Trophoblast cell (in vitro differentiated cells and primary cell): ENCODE measurements at regions not wholly inside any gene's neighbourhood (a gene's known extent, or its start where the extent isn't known, plus 50 kb on each side); places are given as distances from the start of the nearest gene placed in this dataset.

Experiments used
- DNase-seq, 2 donors: peaks; one replicate each; pipeline ENCODE4 v3.0.0-alpha.2; 2016
- H2AFZ ChIP-seq: 2 replicates; pipeline ENCODE4 v1.6.1; 2013; ENCODE audit warnings: low read length, moderate library complexity, mild to moderate bottlenecking; ENCODE audit not compliant: insufficient read depth, poor library complexity
- H2AK5ac ChIP-seq: 2 replicates; pipeline ENCODE4 v1.6.1; 2013; ENCODE audit warnings: mild to moderate bottlenecking, low read length
- H2BK120ac ChIP-seq: 2 replicates; pipeline ENCODE4 v1.6.1; 2013; ENCODE audit warnings: low read length, mild to moderate bottlenecking, moderate library complexity; ENCODE audit not compliant: insufficient read depth, poor library complexity
- H2BK12ac ChIP-seq: 2 replicates; pipeline ENCODE4 v1.6.1; 2013; ENCODE audit warnings: mild to moderate bottlenecking, low read length, moderate library complexity
- H2BK5ac ChIP-seq: 2 replicates; pipeline ENCODE4 v1.6.1; 2013; ENCODE audit warnings: low read length, low read depth, moderate library complexity, mild to moderate bottlenecking; ENCODE audit not compliant: poor library complexity
- H3K14ac ChIP-seq: 2 replicates; pipeline ENCODE4 v1.6.1; 2013; ENCODE audit warnings: mild to moderate bottlenecking, low read length
- H3K18ac ChIP-seq: 2 replicates; pipeline ENCODE4 v1.6.1; 2013; ENCODE audit warnings: mild to moderate bottlenecking, low read length
- H3K23ac ChIP-seq: 2 replicates; pipeline ENCODE4 v1.6.1; 2013; ENCODE audit warnings: low read length
- H3K27ac ChIP-seq: 2 replicates; pipeline ENCODE4 v1.5.1; 2013; ENCODE audit warnings: low read depth, mild to moderate bottlenecking, inconsistent platforms, low read length, moderate library complexity
- H3K27me3 ChIP-seq: 2 replicates; pipeline ENCODE4 v1.6.1; 2013; ENCODE audit warnings: inconsistent platforms, mild to moderate bottlenecking, low read length, moderate library complexity; ENCODE audit not compliant: insufficient read depth
- H3K36me3 ChIP-seq, 2 experiments: 1 replicate in 1 of 2; 2 replicates in 1 of 2; pipeline ENCODE4 v1.6.1; 2013; ENCODE audit warnings: low read length in 2 of 2, mild to moderate bottlenecking in 2 of 2, moderate library complexity in 1 of 2; ENCODE audit not compliant: insufficient read depth in 2 of 2, control insufficient read depth in 1 of 2
- H3K4ac ChIP-seq: 2 replicates; pipeline ENCODE4 v1.6.1; 2013; ENCODE audit warnings: low read depth, mild to moderate bottlenecking, low read length, moderate library complexity
- H3K4me1 ChIP-seq, 2 experiments: 1 replicate in 1 of 2; 2 replicates in 1 of 2; pipeline ENCODE4 v1.6.1; 2013; ENCODE audit warnings: low read length in 2 of 2, mild to moderate bottlenecking in 2 of 2, moderate library complexity in 1 of 2; ENCODE audit not compliant: insufficient read depth in 2 of 2, control insufficient read depth in 1 of 2
- H3K4me2 ChIP-seq: 2 replicates; pipeline ENCODE4 v1.6.1; 2013; ENCODE audit warnings: inconsistent platforms, mild to moderate bottlenecking, low read length, moderate library complexity
- H3K4me3 ChIP-seq: 2 replicates; pipeline ENCODE4 v1.5.1; 2013; ENCODE audit warnings: mild to moderate bottlenecking, low read depth, low read length, inconsistent platforms
- H3K79me1 ChIP-seq: one replicate; pipeline ENCODE4 v1.6.1; 2013; ENCODE audit warnings: low read length
- H3K79me2 ChIP-seq: 2 replicates; pipeline ENCODE4 v1.6.1; 2013; ENCODE audit warnings: low read length, mild to moderate bottlenecking; ENCODE audit not compliant: control insufficient read depth, insufficient read depth, poor library complexity
- H3K9ac ChIP-seq: 2 replicates; pipeline ENCODE4 v1.6.1; 2013; ENCODE audit warnings: mild to moderate bottlenecking, low read length
- H3K9me3 ChIP-seq: 2 replicates; pipeline ENCODE4 v1.6.1; 2013; ENCODE audit warnings: low read depth, mild to moderate bottlenecking, control low read depth, inconsistent platforms, low read length; ENCODE audit not compliant: insufficient read depth
- H4K12ac ChIP-seq: 2 replicates; pipeline ENCODE4 v1.6.1; 2013; ENCODE audit warnings: low read depth, mild to moderate bottlenecking, low read length, moderate library complexity
- H4K8ac ChIP-seq: 2 replicates; pipeline ENCODE4 v1.6.1; 2013; ENCODE audit warnings: low read depth, mild to moderate bottlenecking, low read length, moderate library complexity
- H4K91ac ChIP-seq: one replicate; pipeline ENCODE4 v1.6.1; 2013; ENCODE audit warnings: low read depth, mild to moderate bottlenecking, low read length, moderate library complexity
- WGBS: extraction: QIAGEN DNeasy Blood & Tissue Kit; methylation state at CpG from one replicate; pipeline ENCODE4 v1.1.7; 2013; ENCODE audit warnings: missing lambda C conversion rate; ENCODE audit not compliant: insufficient read length, insufficient coverage; ENCODE audit errors: extremely low coverage; 5-methylcytosine and 5-hydroxymethylcytosine counted together

- H4K8ac ChIP-seq = no peak overlapping the region
- no peak for DNase-seq
- no peak overlapping the region for H2BK12ac ChIP-seq
- H3K23ac ChIP-seq = no peak overlapping the region
- no peak overlapping the region for H3K9ac ChIP-seq
- peaks cover 0 to 2% of the 10 kb centered on the region in 2 experiments for H3K4me1 ChIP-seq
- no peak overlapping the region for H4K12ac ChIP-seq
- H3K4me2 ChIP-seq = no peak overlapping the region
- H2AFZ ChIP-seq = no peak overlapping the region
- no peak overlapping the region for H3K4me3 ChIP-seq
- no peak overlapping the region for H3K14ac ChIP-seq
- no peaks in the 10 kb centered on the region for H3K9me3 ChIP-seq
- H3K27ac ChIP-seq = no peak overlapping the region
- H2BK5ac ChIP-seq = no peak overlapping the region
- no peak overlapping the region for H4K91ac ChIP-seq
- H3K4ac ChIP-seq = no peak overlapping the region
- no peaks in the 10 kb centered on the region for H3K79me2 ChIP-seq
- H2AK5ac ChIP-seq = no peak overlapping the region
- no peaks in the 10 kb centered on the region for H3K79me1 ChIP-seq
- H3K18ac ChIP-seq = no peak overlapping the region
- H2BK120ac ChIP-seq = no peak overlapping the region
- H3K27me3 ChIP-seq = no peaks in the 10 kb centered on the region
- no peaks in the 10 kb centered on the region for H3K36me3 ChIP-seq
- no CpG with 5 or more reads among the region's 5 CpGs for WGBS
These were observed 382.0 kb downstream of the PSAT1 start for GRCh38 chr9:78678877-78679276.

- no peak overlapping the region for H3K4me3 ChIP-seq
- no peak overlapping the region for H4K91ac ChIP-seq
- no peak overlapping the region for H3K27ac ChIP-seq
- no peak for DNase-seq
- H2BK5ac ChIP-seq = no peak overlapping the region
- no peak overlapping the region for H3K18ac ChIP-seq
- no peak overlapping the region for H3K4me2 ChIP-seq
- no peaks in the 10 kb centered on the region for H3K9me3 ChIP-seq
- no peak overlapping the region for H2BK120ac ChIP-seq
- H2AK5ac ChIP-seq = no peak overlapping the region
- no CpG with 5 or more reads among the region's 3 CpGs for WGBS
- H3K79me1 ChIP-seq = no peaks in the 10 kb centered on the region
- no peak overlapping the region for H2AFZ ChIP-seq
- H3K9ac ChIP-seq = no peak overlapping the region
- H3K36me3 ChIP-seq = no peaks in the 10 kb centered on the region
- H4K12ac ChIP-seq = no peak overlapping the region
- H2BK12ac ChIP-seq = no peak overlapping the region
- H3K27me3 ChIP-seq = no peaks in the 10 kb centered on the region
- H4K8ac ChIP-seq = no peak overlapping the region
- H3K4me1 ChIP-seq = peaks cover 0 to 2% of the 10 kb centered on the region in 2 experiments
- no peak overlapping the region for H3K23ac ChIP-seq
- no peaks in the 10 kb centered on the region for H3K79me2 ChIP-seq
- H3K4ac ChIP-seq = no peak overlapping the region
- no peak overlapping the region for H3K14ac ChIP-seq
These were observed 383.3 kb downstream of the PSAT1 start for GRCh38 chr9:78680196-78680595.

- Histone ChIP-seq H3K79me2 (no peaks in the 10 kb centered on the region), H4K12ac (no peak overlapping the region), H4K8ac (no peak overlapping the region), H2AK5ac (no peak overlapping the region), H3K23ac (no peak overlapping the region), H2AFZ (no peak overlapping the region), H3K14ac (no peak overlapping the region), H3K9ac (no peak overlapping the region), H3K4me3 (no peak overlapping the region), H3K79me1 (no peaks in the 10 kb centered on the region), H3K18ac (no peak overlapping the region), H4K91ac (no peak overlapping the region), H2BK120ac (no peak overlapping the region), H3K4me1 (no peaks in the 10 kb centered on the region), H2BK5ac (no peak overlapping the region), H3K27me3 (no peaks in the 10 kb centered on the region), H3K4me2 (no peak overlapping the region), H3K4ac (no peak overlapping the region), H3K9me3 (no peaks in the 10 kb centered on the region), H3K27ac (no peak overlapping the region), H3K36me3 (no peaks in the 10 kb centered on the region), H2BK12ac (no peak overlapping the region)
- WGBS = no CpG with 5 or more reads among the region's 5 CpGs
- DNase-seq = no peak
These were observed 385.3 kb downstream of the PSAT1 start for GRCh38 chr9:78682216-78682615.

- no peak for DNase-seq
- no peak overlapping the region for H4K91ac ChIP-seq
- no peak overlapping the region for H4K12ac ChIP-seq
- H3K9me3 ChIP-seq = no peaks in the 10 kb centered on the region
- H3K14ac ChIP-seq = no peak overlapping the region
- H3K4me1 ChIP-seq = no peaks in the 10 kb centered on the region
- H4K8ac ChIP-seq = no peak overlapping the region
- no peak overlapping the region for H2AK5ac ChIP-seq
- H2BK120ac ChIP-seq = no peak overlapping the region
- H3K27me3 ChIP-seq = no peaks in the 10 kb centered on the region
- no peak overlapping the region for H3K23ac ChIP-seq
- H2AFZ ChIP-seq = no peak overlapping the region
- H3K4me3 ChIP-seq = no peak overlapping the region
- H2BK5ac ChIP-seq = no peak overlapping the region
- H3K9ac ChIP-seq = no peak overlapping the region
- no peaks in the 10 kb centered on the region for H3K79me2 ChIP-seq
- no peak overlapping the region for H3K4me2 ChIP-seq
- no peak overlapping the region for H3K18ac ChIP-seq
- no peak overlapping the region for H3K4ac ChIP-seq
- H2BK12ac ChIP-seq = no peak overlapping the region
- no peak overlapping the region for H3K27ac ChIP-seq
- no peaks in the 10 kb centered on the region for H3K79me1 ChIP-seq
- H3K36me3 ChIP-seq = no peaks in the 10 kb centered on the region
- WGBS = no CpG with 5 or more reads among the region's 1 CpG
These were observed 388.5 kb downstream of the PSAT1 start for GRCh38 chr9:78685471-78685870.
